Brain microvascular endothelial cell (primary cell): ENCODE measurements at regions not wholly inside any gene's neighbourhood (a gene's known extent, or its start where the extent isn't known, plus 50 kb on each side); places are given as distances from the start of the nearest gene placed in this dataset.
A peak's percentile ranks its signal among the peaks of the same experiment; 100 is the strongest.

Experiments
- DNase-seq: peaks from one replicate; pipeline ENCODE4 v3.0.0-alpha.2; 2020
- H3K27ac ChIP-seq: fragments of 250-450 bp; sonication (Bioruptor Pico); 2 replicates; pipeline ENCODE4 v1.5.1; 2020; ENCODE audit warnings: mild to moderate bottlenecking, moderate library complexity
- H3K27me3 ChIP-seq: fragments of 250-450 bp; sonication (Bioruptor Pico); replicated peaks from 2 replicates; pipeline ENCODE4 v1.5.1; 2020; ENCODE audit warnings: mild to moderate bottlenecking
- H3K36me3 ChIP-seq: fragments of 250-450 bp; sonication (Bioruptor Pico); replicated peaks from 2 replicates; pipeline ENCODE4 v1.5.1; 2020; ENCODE audit warnings: mild to moderate bottlenecking
- H3K4me3 ChIP-seq: 2 replicates; pipeline ENCODE4 v1.5.1; 2011; ENCODE audit warnings: low read depth, mild to moderate bottlenecking, control low read depth, low read length, moderate library complexity
- CTCF ChIP-seq: IDR thresholded peaks from 2 replicates; pipeline ENCODE4 v1.5.1; 2011; ENCODE audit warnings: low read depth, mild to moderate bottlenecking, moderate library complexity, low read length, control low read depth, inconsistent platforms; ENCODE audit errors: missing control alignments
- in situ Hi-C: cut with HindIII; loops from 2 replicates; pipeline ENCODE4 v1.10.0; 2017; ENCODE audit warnings: low sequenced_read_pairs, low pct_ligation_motif_present

GRCh38 chr9:4435197-4435596 lies 55.1 kb upstream of the SLC1A1 start:
- Histone ChIP-seq H3K27ac (no peak overlapping the region), H3K4me3 (no peak overlapping the region), H3K36me3 (no peaks in the 10 kb centered on the region), H3K27me3 (no peaks in the 10 kb centered on the region)
- no peak for TF ChIP-seq CTCF
- peak; percentile 55 for DNase-seq
- in situ Hi-C loops, result no loop called here

- no peak for DNase-seq
- no peak overlapping the region for H3K4me3 ChIP-seq
- H3K27me3 ChIP-seq, result no peaks in the 10 kb centered on the region
- no peak for TF ChIP-seq CTCF
- no peak overlapping the region for H3K27ac ChIP-seq
- no peaks in the 10 kb centered on the region for H3K36me3 ChIP-seq
- in situ Hi-C loops, result no loop called here
These were observed 56.9 kb upstream of the SLC1A1 start for GRCh38 chr9:4433379-4433778.

GRCh38 chr9:4430432-4431261 lies 59.6 kb upstream of the SLC1A1 start:
- H3K36me3 ChIP-seq, result no peaks in the 10 kb centered on the region
- no peak overlapping the region for H3K27ac ChIP-seq
- H3K27me3 ChIP-seq, result no peaks in the 10 kb centered on the region
- in situ Hi-C loops, result no loop called here
- TF ChIP-seq CTCF, result no peak
- DNase-seq, result peak; percentile 22
- no peak overlapping the region for H3K4me3 ChIP-seq

- H3K27me3 ChIP-seq, result no peaks in the 10 kb centered on the region
- in situ Hi-C loops, result no loop called here
- no peak for DNase-seq
- no peak overlapping the region for H3K4me3 ChIP-seq
- H3K27ac ChIP-seq, result no peak overlapping the region
- H3K36me3 ChIP-seq, result no peaks in the 10 kb centered on the region
- TF ChIP-seq CTCF, result no peak
These were observed 64.8 kb upstream of the SLC1A1 start for GRCh38 chr9:4425319-4426045.

GRCh38 chr9:4424891-4425290 lies 65.4 kb upstream of the SLC1A1 start:
- no peak overlapping the region for H3K27ac ChIP-seq
- no peaks in the 10 kb centered on the region for H3K36me3 ChIP-seq
- TF ChIP-seq CTCF, result no peak
- no peak overlapping the region for H3K4me3 ChIP-seq
- no peak for DNase-seq
- no peaks in the 10 kb centered on the region for H3K27me3 ChIP-seq
- in situ Hi-C loops, result no loop called here
